TTC549 (cell line): ENCODE measurements at regions not wholly inside any gene's neighbourhood (a gene's known extent, or its start where the extent isn't known, plus 50 kb on each side); places are given as distances from the start of the nearest gene placed in this dataset.

Source experiments
- FAIRE-seq: peaks from 2 replicates; lab custom pipeline; 2012; peaks lifted over from hg19 to GRCh38; lab: Jason Lieb, UNC

- no peak for FAIRE-seq
Measured at GRCh38 chr4:85398276-85398675, 76.7 kb upstream of the ARHGAP24 start.

- no peak for FAIRE-seq
Measured at GRCh38 chr4:85399270-85399669, 75.7 kb upstream of the ARHGAP24 start.

- no peak for FAIRE-seq
Measured at GRCh38 chr4:85402371-85402770, 72.6 kb upstream of the ARHGAP24 start.

GRCh38 chr4:85406185-85406584, 68.8 kb upstream of the ARHGAP24 start:
- FAIRE-seq = no peak

- FAIRE-seq = no peak
Measured at GRCh38 chr4:85407546-85407945, 67.4 kb upstream of the ARHGAP24 start.

- FAIRE-seq = no peak
Measured at GRCh38 chr4:85408301-85408700, 66.6 kb upstream of the ARHGAP24 start.

GRCh38 chr4:85409251-85409650, 65.7 kb upstream of the ARHGAP24 start:
- FAIRE-seq = no peak

- FAIRE-seq = no peak
Measured at GRCh38 chr4:85411386-85411785, 63.6 kb upstream of the ARHGAP24 start.

- no peak for FAIRE-seq
Measured at GRCh38 chr4:85414972-85415371, 60.0 kb upstream of the ARHGAP24 start.

- no peak for FAIRE-seq
Measured at GRCh38 chr4:85416094-85416493, 58.9 kb upstream of the ARHGAP24 start.

GRCh38 chr4:85419103-85419502, 55.8 kb upstream of the ARHGAP24 start:
- FAIRE-seq = no peak

GRCh38 chr4:85420831-85421230, 54.1 kb upstream of the ARHGAP24 start:
- FAIRE-seq = no peak

- FAIRE-seq = no peak
Measured at GRCh38 chr4:85423431-85423830, 51.5 kb upstream of the ARHGAP24 start.
